PFSK-1 (cell line): ENCODE measurements at regions not wholly inside any gene's neighbourhood (a gene's known extent, or its start where the extent isn't known, plus 50 kb on each side); places are given as distances from the start of the nearest gene placed in this dataset.

Experiments
- FOXP2 ChIP-seq: optimal IDR thresholded peaks from 2 replicates; pipeline ENCODE3; 2011; ENCODE audit warnings: borderline replicate concordance, control low read depth, inconsistent platforms; ENCODE audit not compliant: insufficient read depth; ENCODE audit errors: extremely low read length, extremely low read depth
- POLR2AphosphoS5 ChIP-seq: IDR thresholded peaks from 2 replicates; pipeline ENCODE4 v1.6.1; 2012; ENCODE audit warnings: low read depth, mild to moderate bottlenecking, control low read depth, low read length, moderate library complexity
- SIN3A ChIP-seq: IDR thresholded peaks from 2 replicates; pipeline ENCODE4 v1.6.1; 2012; ENCODE audit warnings: mild to moderate bottlenecking, low read length, moderate library complexity, borderline replicate concordance; ENCODE audit not compliant: insufficient read depth
- TAF1 ChIP-seq: IDR thresholded peaks from 2 replicates; pipeline ENCODE4 v1.6.1; 2012; ENCODE audit warnings: low read length, control low read depth, borderline replicate concordance; ENCODE audit not compliant: insufficient read depth
- TF ChIP-seq, protein P1 (sequence below), 2 experiments: IDR thresholded peaks; 2 replicates each; pipeline versions ENCODE4 v1.6.1 to v1.8.0; 2011 to 2012; ENCODE audit warnings: low read depth in 2 of 2, low read length in 2 of 2, control low read depth in 1 of 2, inconsistent platforms in 1 of 2, mild to moderate bottlenecking in 1 of 2, moderate library complexity in 1 of 2; ENCODE audit not compliant: insufficient read depth in 1 of 2

DNA sequence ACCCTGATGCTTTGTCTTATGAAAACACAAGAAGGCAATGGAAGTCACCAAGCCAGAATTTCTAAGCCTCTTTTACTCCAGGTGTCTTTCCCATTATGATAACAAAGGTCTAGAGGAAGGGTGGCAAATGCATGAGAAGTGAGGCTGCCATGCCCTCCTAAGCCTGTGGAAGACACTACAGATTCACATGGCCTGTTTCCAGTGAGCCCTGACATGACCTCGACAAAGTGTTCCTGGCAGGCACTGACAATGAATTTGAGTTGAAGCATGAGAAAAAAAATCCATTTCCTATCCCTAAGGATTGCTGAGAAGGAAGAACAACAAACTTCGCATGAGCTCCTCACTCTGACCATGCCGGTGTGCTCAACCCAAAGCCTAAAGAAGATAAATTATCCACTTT lies 268.0 kb downstream of the HTR7 start:
- no peak for TF ChIP-seq TAF1
- 0 out of 2 replicates have a peak, but pooled peaks have one; percentile 11 for TF ChIP-seq SIN3A
- TF ChIP-seq, protein P1, sequence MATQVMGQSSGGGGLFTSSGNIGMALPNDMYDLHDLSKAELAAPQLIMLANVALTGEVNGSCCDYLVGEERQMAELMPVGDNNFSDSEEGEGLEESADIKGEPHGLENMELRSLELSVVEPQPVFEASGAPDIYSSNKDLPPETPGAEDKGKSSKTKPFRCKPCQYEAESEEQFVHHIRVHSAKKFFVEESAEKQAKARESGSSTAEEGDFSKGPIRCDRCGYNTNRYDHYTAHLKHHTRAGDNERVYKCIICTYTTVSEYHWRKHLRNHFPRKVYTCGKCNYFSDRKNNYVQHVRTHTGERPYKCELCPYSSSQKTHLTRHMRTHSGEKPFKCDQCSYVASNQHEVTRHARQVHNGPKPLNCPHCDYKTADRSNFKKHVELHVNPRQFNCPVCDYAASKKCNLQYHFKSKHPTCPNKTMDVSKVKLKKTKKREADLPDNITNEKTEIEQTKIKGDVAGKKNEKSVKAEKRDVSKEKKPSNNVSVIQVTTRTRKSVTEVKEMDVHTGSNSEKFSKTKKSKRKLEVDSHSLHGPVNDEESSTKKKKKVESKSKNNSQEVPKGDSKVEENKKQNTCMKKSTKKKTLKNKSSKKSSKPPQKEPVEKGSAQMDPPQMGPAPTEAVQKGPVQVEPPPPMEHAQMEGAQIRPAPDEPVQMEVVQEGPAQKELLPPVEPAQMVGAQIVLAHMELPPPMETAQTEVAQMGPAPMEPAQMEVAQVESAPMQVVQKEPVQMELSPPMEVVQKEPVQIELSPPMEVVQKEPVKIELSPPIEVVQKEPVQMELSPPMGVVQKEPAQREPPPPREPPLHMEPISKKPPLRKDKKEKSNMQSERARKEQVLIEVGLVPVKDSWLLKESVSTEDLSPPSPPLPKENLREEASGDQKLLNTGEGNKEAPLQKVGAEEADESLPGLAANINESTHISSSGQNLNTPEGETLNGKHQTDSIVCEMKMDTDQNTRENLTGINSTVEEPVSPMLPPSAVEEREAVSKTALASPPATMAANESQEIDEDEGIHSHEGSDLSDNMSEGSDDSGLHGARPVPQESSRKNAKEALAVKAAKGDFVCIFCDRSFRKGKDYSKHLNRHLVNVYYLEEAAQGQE (IDR thresholded peaks at IDR 0.05; ENCODE audit: insufficient read depth in 1 of 2, low read depth in 2 of 2, low read length in 2 of 2), result no peak
- no peak for TF ChIP-seq FOXP2
- no peak for TF ChIP-seq POLR2AphosphoS5
